HCT116 (cell line): ENCODE measurements at regions not wholly inside any gene's neighbourhood (a gene's known extent, or its start where the extent isn't known, plus 50 kb on each side); places are given as distances from the start of the nearest gene placed in this dataset.

Experiments used
- CBX3 ChIP-seq: IDR thresholded peaks from 2 replicates; pipeline ENCODE4 v1.6.1; 2012; ENCODE audit warnings: low read depth
- CEBPB ChIP-seq: IDR thresholded peaks from 2 replicates; pipeline ENCODE4 v1.6.1; 2012; ENCODE audit warnings: low read depth
- CTCF ChIP-seq, 3 experiments: fragments of 200-600 bp in 1 of 3; sonication (generic) in 1 of 3; IDR thresholded peaks in 2 of 3; conservative IDR thresholded peaks in 1 of 3; 2 replicates each; pipeline ENCODE4 v1.5.1; 2012 to 2017; ENCODE audit warnings: low read depth in 2 of 3, low read length in 2 of 3, antibody characterized with exemption in 1 of 3, borderline replicate concordance in 1 of 3, control low read depth in 1 of 3, mild to moderate bottlenecking in 1 of 3, mixed read lengths in 1 of 3, mixed run types in 1 of 3, moderate library complexity in 1 of 3; ENCODE audit not compliant: insufficient read depth in 1 of 3
- EGR1 ChIP-seq: IDR thresholded peaks from 2 replicates; pipeline ENCODE4 v1.6.1; 2012; ENCODE audit warnings: low read depth
- JUND ChIP-seq: IDR thresholded peaks from 2 replicates; pipeline ENCODE4 v1.6.1; 2012
- POLR2A ChIP-seq: IDR thresholded peaks from 2 replicates; pipeline ENCODE4 v1.7.0; 2011; ENCODE audit warnings: borderline replicate concordance; ENCODE audit not compliant: insufficient read depth, insufficient read length; ENCODE audit errors: extremely low read depth
- POLR2AphosphoS5 ChIP-seq: IDR thresholded peaks from 2 replicates; pipeline ENCODE4 v1.6.1; 2011; ENCODE audit warnings: mild to moderate bottlenecking, low read depth, low read length, moderate library complexity
- ZBTB33 ChIP-seq: IDR thresholded peaks from 2 replicates; pipeline ENCODE4 v1.6.1; 2011; ENCODE audit warnings: mild to moderate bottlenecking, low read length, moderate library complexity; ENCODE audit not compliant: insufficient replicate concordance; ENCODE audit errors: extremely low read depth

- TF ChIP-seq POLR2AphosphoS5 (no peak), CTCF (IDR thresholded peaks at IDR 0.05 in 2 of 3, conservative IDR thresholded peaks at IDR 0.05 in 1 of 3; ENCODE audit: borderline replicate concordance in 1 of 3, insufficient read depth in 1 of 3, low read depth in 2 of 3, low read length in 2 of 3) (no peak), POLR2A (no peak), ZBTB33 (no peak), CBX3 (no peak), CEBPB (no peak), EGR1 (no peak), JUND (no peak)
Measured at GRCh38 chr12:83841620-83842019, 1071.0 kb downstream of the SLC6A15 start.
